ENCODE measurements at regions not wholly inside any gene's neighbourhood (a gene's known extent, or its start where the extent isn't known, plus 50 kb on each side); places are given as distances from the start of the nearest gene placed in this dataset.

- DNase-seq (ENCODE audit: low spot score), result no peak
Observed at GRCh38 chr15:70172566-70173225, 75.0 kb upstream of the TLE3 start.

GRCh38 chr15:70172124-70172523 is 74.4 kb upstream of the TLE3 start:
- DNase-seq (ENCODE audit: low spot score), result no peak
- no peak for TF ChIP-seq CTCF (IDR thresholded peaks at IDR 0.05; ENCODE audit: extremely low read depth, missing control alignments)

More at GRCh38 chr15:70172566-70173225, 75.0 kb upstream of the TLE3 start:
- no peak for TF ChIP-seq CTCF (IDR thresholded peaks at IDR 0.05; ENCODE audit: extremely low read depth, missing control alignments)

DNA sequence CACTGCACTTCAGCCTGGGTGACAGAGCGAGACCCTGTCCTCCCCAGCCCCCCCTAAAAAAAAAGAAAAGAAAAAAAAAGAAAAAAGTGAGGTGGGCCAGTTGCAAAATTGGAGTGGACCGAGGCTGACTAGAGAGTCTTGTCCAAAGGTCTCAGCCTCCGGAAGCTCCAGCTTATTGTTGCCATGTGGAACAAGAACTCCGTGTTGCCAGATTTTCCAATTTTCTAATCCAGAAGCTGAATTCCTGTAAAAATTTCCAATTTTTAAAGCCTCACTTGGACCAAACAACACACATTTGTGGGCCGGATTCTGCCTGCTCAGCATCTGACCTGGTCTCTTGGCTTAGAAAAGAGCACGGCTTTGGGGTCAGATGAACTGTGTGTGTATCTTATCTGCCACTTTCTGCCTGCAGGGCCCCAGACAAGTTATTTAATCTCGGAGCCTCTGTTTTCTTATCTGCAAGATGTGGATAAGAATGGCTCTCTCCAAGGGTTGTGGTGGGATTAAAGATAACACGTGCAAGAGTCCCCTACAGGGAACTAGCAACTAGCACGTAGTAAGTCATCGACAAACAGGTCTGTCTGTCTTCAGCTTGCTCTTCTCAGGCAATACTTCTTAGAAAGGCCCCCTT is 73.7 kb upstream of the TLE3 start:
- DNase-seq (ENCODE audit: low spot score), result no peak

GRCh38 chr15:70170096-70170699 is 72.5 kb upstream of the TLE3 start:
- no peak for DNase-seq (ENCODE audit: low spot score)
- no peak for TF ChIP-seq CTCF (IDR thresholded peaks at IDR 0.05; ENCODE audit: extremely low read depth, missing control alignments)

More for the DNA sequence above, 73.7 kb upstream of the TLE3 start:
- no peak for TF ChIP-seq CTCF (IDR thresholded peaks at IDR 0.05; ENCODE audit: extremely low read depth, missing control alignments)

DNA sequence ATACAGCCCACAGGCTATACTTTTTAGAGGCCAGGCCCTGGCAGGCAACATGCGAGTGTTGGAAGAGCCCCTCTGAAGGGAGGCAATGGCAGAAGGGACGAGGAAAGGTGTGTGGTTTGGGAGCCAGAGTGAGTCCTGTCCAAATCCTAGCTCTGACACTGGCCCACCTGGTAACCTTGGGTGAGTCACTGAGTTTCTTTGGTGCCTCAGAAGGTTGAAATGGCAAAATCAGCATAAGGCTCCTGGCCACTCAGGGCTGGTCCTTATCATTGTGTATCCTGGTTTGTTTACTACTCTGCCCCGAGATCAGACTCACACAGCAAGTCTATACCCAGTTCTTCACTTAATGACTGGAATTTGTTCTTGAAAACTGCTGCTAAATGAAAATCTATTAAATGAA is 71.4 kb upstream of the TLE3 start:
- DNase-seq (ENCODE audit: low spot score), result no peak
- TF ChIP-seq CTCF (IDR thresholded peaks at IDR 0.05; ENCODE audit: extremely low read depth, missing control alignments), result no peak

DNA sequence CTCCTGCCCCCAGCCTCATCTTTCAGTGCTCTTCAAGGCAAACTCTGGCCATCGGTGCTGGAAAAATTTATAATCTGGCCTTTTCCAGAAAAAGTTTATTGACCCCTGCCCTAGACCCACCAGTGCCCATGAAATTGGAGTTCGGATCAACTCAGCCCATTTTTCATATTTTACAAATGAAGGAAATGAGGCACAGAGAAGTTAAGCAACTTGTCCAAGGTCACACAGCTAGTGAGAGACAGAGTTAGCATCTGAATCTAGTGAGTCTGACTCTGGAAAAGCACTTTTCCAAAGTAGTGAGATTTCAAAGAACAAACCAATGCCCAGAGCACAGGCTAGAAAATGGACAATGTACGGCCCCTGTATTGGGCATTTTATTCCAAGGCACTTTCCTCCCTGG is 69.4 kb upstream of the TLE3 start:
- no peak for DNase-seq (ENCODE audit: low spot score)
- no peak for TF ChIP-seq CTCF (IDR thresholded peaks at IDR 0.05; ENCODE audit: extremely low read depth, missing control alignments)

GRCh38 chr15:70166506-70167087 is 68.9 kb upstream of the TLE3 start:
- no peak for DNase-seq (ENCODE audit: low spot score)
- TF ChIP-seq CTCF (IDR thresholded peaks at IDR 0.05; ENCODE audit: extremely low read depth, missing control alignments), result no peak
